ENCODE measurements at regions not wholly inside any gene's neighbourhood (a gene's known extent, or its start where the extent isn't known, plus 50 kb on each side); places are given as distances from the start of the nearest gene placed in this dataset.

DNA sequence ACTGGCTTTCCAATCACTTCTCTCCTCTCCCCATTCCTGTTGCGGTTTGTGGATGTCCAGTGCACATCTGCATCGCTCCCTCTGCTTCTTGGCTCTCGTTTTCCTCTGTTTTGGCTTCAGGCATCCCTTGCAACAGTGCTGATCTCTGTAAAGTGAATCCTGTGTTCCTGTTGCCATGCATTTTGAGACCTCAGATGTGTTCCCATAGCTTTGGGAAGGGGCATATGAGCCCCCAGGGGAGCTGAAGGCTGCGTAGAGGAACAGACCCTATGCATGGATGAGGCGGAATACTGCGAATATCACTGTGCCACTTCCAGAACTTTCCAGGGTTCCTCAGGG lies 168.4 kb upstream of the HAAO start:
- H3K27ac ChIP-seq (ENCODE audit: low read depth, low read length), result peak overlapping the region; percentile 89
- H2AFZ ChIP-seq (ENCODE audit: low read length), result peak overlapping the region; percentile 60
- H3K79me2 ChIP-seq (ENCODE audit: insufficient read depth, low read length), result no peaks in the 10 kb centered on the region
- DNase-seq (ENCODE audit: insufficient read length, low spot score, missing footprints), result peak; percentile 53
- no peak overlapping the region for H3K4me2 ChIP-seq (ENCODE audit: insufficient read depth, low read length)
- TF ChIP-seq, protein P1, sequence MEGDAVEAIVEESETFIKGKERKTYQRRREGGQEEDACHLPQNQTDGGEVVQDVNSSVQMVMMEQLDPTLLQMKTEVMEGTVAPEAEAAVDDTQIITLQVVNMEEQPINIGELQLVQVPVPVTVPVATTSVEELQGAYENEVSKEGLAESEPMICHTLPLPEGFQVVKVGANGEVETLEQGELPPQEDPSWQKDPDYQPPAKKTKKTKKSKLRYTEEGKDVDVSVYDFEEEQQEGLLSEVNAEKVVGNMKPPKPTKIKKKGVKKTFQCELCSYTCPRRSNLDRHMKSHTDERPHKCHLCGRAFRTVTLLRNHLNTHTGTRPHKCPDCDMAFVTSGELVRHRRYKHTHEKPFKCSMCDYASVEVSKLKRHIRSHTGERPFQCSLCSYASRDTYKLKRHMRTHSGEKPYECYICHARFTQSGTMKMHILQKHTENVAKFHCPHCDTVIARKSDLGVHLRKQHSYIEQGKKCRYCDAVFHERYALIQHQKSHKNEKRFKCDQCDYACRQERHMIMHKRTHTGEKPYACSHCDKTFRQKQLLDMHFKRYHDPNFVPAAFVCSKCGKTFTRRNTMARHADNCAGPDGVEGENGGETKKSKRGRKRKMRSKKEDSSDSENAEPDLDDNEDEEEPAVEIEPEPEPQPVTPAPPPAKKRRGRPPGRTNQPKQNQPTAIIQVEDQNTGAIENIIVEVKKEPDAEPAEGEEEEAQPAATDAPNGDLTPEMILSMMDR (IDR thresholded peaks at IDR 0.05; ENCODE audit: extremely low read depth, low read depth, low read length), result no peak
- no peaks in the 10 kb centered on the region for H3K27me3 ChIP-seq (ENCODE audit: insufficient read depth, low read length)
- H3K36me3 ChIP-seq (ENCODE audit: insufficient read depth, low read length), result no peaks in the 10 kb centered on the region
- H3K4me1 ChIP-seq (ENCODE audit: insufficient read depth, low read length), result peaks cover 79% of the 10 kb centered on the region
- H3K4me3 ChIP-seq (ENCODE audit: insufficient read depth, low read length), result no peak overlapping the region
- no peaks in the 10 kb centered on the region for H3K9me3 ChIP-seq (ENCODE audit: low read depth, low read length)
- no peaks in the 10 kb centered on the region for H4K20me1 ChIP-seq (ENCODE audit: insufficient read depth, low read length)

DNA sequence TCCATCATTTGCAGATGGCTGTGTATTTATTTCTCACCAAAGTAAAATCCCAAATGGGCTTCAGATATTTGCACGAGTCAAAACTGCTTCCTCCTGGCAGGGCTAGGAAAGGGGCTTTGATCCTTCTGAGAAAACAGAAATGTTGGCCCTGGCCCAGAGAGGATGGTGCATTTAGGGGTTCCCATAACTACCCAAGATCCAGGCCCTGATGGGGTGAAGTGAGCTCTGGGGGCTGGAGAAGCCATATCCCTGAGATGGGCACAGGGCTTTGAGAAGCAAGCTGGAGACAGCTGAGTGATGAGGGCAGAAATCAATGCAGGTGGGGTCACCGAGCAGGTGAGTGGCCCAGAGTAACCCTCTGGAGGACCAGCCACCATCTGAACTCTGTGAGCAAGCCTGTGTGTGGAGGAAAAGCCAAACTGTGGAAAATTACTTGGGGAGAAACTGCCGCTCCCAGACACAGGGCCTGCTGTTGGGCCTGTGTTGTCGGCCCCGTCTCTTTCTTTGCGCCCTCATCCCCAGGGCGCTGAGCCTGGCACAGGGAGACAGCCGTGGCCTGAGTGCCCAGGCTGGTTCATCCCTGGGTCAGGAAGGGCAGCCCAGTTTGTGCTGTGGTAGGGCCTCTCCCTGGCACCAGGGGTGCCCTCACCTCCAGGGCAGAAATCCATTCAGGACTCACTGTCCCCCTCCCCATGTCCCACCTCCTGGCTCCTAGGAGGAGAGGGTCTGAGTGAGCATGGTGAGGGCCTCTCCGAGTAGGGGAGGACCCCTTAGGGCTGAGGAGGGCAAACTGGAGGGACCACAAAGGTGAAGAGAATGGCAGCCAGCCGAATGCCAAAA lies 167.8 kb upstream of the HAAO start:
- Histone ChIP-seq H3K4me1 (ENCODE audit: insufficient read depth, low read length) (peaks cover 74% of the 10 kb centered on the region), H2AFZ (ENCODE audit: low read length) (peak overlapping the region; percentile 62), H3K79me2 (ENCODE audit: insufficient read depth, low read length) (no peaks in the 10 kb centered on the region), H3K27ac (ENCODE audit: low read depth, low read length) (peak overlapping the region; percentile 89), H3K36me3 (ENCODE audit: insufficient read depth, low read length) (no peaks in the 10 kb centered on the region), H4K20me1 (ENCODE audit: insufficient read depth, low read length) (no peaks in the 10 kb centered on the region), H3K4me3 (ENCODE audit: insufficient read depth, low read length) (no peak overlapping the region), H3K27me3 (ENCODE audit: insufficient read depth, low read length) (no peaks in the 10 kb centered on the region), H3K9me3 (ENCODE audit: low read depth, low read length) (no peaks in the 10 kb centered on the region), H3K4me2 (ENCODE audit: insufficient read depth, low read length) (peak overlapping the region; percentile 33)
- DNase-seq (ENCODE audit: insufficient read length, low spot score, missing footprints), result peak; percentile 36
- TF ChIP-seq, protein P1 (IDR thresholded peaks at IDR 0.05; ENCODE audit: extremely low read depth, low read depth, low read length), result no peak

DNA sequence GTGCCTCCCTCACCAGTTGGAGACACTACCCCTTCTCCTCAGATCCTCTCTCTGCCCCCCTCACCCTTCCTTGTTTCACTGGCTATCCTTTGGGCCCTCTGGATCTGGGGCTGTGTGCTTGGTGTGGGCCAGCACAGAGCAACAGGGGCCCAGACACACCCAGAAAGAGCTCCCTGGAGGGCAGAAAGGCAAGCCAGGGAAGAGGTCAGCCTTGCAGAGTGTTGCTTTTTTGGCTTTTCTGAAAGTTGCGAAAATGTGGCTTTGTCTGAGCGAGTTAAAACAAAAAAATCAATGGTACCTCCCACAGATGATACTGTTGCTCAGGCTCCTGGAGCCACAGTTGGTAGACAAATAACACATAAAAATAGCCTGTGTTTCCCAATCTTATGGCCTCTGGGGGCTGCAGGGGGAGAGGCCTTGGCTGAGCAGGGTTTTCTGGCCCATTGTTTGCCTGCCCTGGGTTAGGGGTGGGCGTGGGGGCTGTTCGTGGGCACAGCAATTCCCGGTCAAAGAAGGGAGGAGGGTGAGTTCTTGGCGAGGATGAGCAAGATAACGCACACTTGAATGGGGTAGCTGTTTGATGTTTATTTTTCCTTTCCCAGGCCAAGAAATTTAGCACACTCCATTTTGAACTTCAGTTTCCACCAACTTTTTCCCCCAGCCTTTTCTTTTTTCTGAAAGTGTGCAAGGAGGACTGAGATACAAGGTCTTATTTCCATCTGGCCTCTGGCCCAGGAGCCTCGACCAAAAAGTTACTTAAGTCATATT lies 167.0 kb upstream of the HAAO start:
- Histone ChIP-seq H3K27me3 (ENCODE audit: insufficient read depth, low read length) (no peaks in the 10 kb centered on the region), H3K4me3 (ENCODE audit: insufficient read depth, low read length) (no peak overlapping the region), H3K4me2 (ENCODE audit: insufficient read depth, low read length) (peak overlapping the region; percentile 33), H3K79me2 (ENCODE audit: insufficient read depth, low read length) (no peaks in the 10 kb centered on the region), H2AFZ (ENCODE audit: low read length) (peak overlapping the region; percentile 62), H3K27ac (ENCODE audit: low read depth, low read length) (peak overlapping the region; percentile 89), H4K20me1 (ENCODE audit: insufficient read depth, low read length) (no peaks in the 10 kb centered on the region), H3K9me3 (ENCODE audit: low read depth, low read length) (no peaks in the 10 kb centered on the region), H3K4me1 (ENCODE audit: insufficient read depth, low read length) (peaks cover 71% of the 10 kb centered on the region), H3K36me3 (ENCODE audit: insufficient read depth, low read length) (no peaks in the 10 kb centered on the region)
- TF ChIP-seq, protein P1 (IDR thresholded peaks at IDR 0.05; ENCODE audit: extremely low read depth, low read depth, low read length), result no peak
- peak; percentile 91 for DNase-seq (ENCODE audit: insufficient read length, low spot score, missing footprints)

DNA sequence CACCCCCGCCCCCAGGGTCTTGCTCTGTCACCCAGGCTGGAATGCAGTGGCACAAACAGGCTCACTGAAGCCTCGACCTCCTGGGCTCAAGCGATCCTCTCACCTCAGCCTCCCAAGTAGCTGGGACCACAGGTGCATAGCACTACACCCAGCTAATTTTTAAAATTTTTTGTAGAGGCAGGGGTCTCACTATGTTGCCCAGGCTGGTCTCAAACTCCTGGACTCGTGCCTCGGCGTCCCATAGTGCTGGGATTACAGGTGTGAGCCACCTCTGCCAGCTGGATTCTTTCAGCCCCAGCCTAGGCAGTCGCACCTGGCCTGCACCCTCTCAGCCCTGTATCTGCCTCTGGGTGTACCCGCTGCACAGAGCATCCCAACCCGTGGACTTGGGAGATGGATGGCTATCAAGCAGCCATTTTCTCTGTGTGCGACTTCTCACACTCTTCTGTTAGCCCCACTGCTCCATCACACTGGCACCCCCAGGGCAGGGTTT lies 166.4 kb upstream of the HAAO start:
- Histone ChIP-seq H3K36me3 (ENCODE audit: insufficient read depth, low read length) (no peaks in the 10 kb centered on the region), H3K9me3 (ENCODE audit: low read depth, low read length) (no peaks in the 10 kb centered on the region), H2AFZ (ENCODE audit: low read length) (no peak overlapping the region), H3K27me3 (ENCODE audit: insufficient read depth, low read length) (no peaks in the 10 kb centered on the region), H3K4me3 (ENCODE audit: insufficient read depth, low read length) (no peak overlapping the region), H3K4me1 (ENCODE audit: insufficient read depth, low read length) (peaks cover 68% of the 10 kb centered on the region), H3K79me2 (ENCODE audit: insufficient read depth, low read length) (no peaks in the 10 kb centered on the region), H3K4me2 (ENCODE audit: insufficient read depth, low read length) (peak overlapping the region; percentile 33), H4K20me1 (ENCODE audit: insufficient read depth, low read length) (no peaks in the 10 kb centered on the region), H3K27ac (ENCODE audit: low read depth, low read length) (peak overlapping the region; percentile 89)
- TF ChIP-seq, protein P1 (IDR thresholded peaks at IDR 0.05; ENCODE audit: extremely low read depth, low read depth, low read length), result no peak
- peak; percentile 50 for DNase-seq (ENCODE audit: insufficient read length, low spot score, missing footprints)

Data from osteoblast (primary cell).